Neural cell (in vitro differentiated cells): ENCODE measurements at regions not wholly inside any gene's neighbourhood (a gene's known extent, or its start where the extent isn't known, plus 50 kb on each side); places are given as distances from the start of the nearest gene placed in this dataset.

Source experiments
- H2AFZ ChIP-seq: fragments of 200-600, 300-800 bp; sonication (generic), shearing (Covaris generic); 2 replicates; pipeline ENCODE4 v1.6.0; 2014; ENCODE audit warnings: low read depth, mild to moderate bottlenecking, antibody characterized with exemption, low read length, moderate library complexity
- H3F3A ChIP-seq: fragments of 200-600 bp; shearing (Covaris generic); 2 replicates; pipeline ENCODE4 v1.6.1; 2016; ENCODE audit warnings: mild to moderate bottlenecking, moderate library complexity, mixed read lengths, antibody characterized with exemption, low read length; ENCODE audit not compliant: insufficient read depth, poor library complexity, severe bottlenecking
- H3K27ac ChIP-seq: fragments of 200-600, 300-800 bp; sonication (generic), shearing (Covaris generic); 2 replicates; pipeline ENCODE4 v1.5.1; 2014; ENCODE audit warnings: mild to moderate bottlenecking, low read length, moderate library complexity
- H3K27me3 ChIP-seq: fragments of 300-800, 200-600 bp; sonication (generic), shearing (Covaris generic); 2 replicates; pipeline ENCODE4 v1.6.0; 2014; ENCODE audit warnings: mild to moderate bottlenecking, low read depth, low read length, moderate library complexity; ENCODE audit not compliant: insufficient read depth
- H3K36me3 ChIP-seq: fragments of 300-800, 200-600 bp; sonication (generic), shearing (Covaris generic); 2 replicates; pipeline ENCODE4 v1.5.1; 2014; ENCODE audit warnings: mild to moderate bottlenecking, antibody characterized with exemption, low read length, moderate library complexity; ENCODE audit not compliant: insufficient read depth
- H3K4me2 ChIP-seq: fragments of 300-800, 200-600 bp; sonication (generic), shearing (Covaris generic); 2 replicates; pipeline ENCODE4 v1.6.0; 2014; ENCODE audit warnings: mild to moderate bottlenecking, low read length
- H3K4me3 ChIP-seq: fragments of 300-800, 200-600 bp; sonication (generic), shearing (Covaris generic); 2 replicates; pipeline ENCODE4 v1.5.1; 2014; ENCODE audit warnings: mild to moderate bottlenecking, low read length, moderate library complexity
- H3K79me2 ChIP-seq: fragments of 200-600 bp; shearing (Covaris generic); replicated peaks from 2 replicates; pipeline ENCODE4 v1.6.0; 2014; ENCODE audit warnings: mild to moderate bottlenecking, low read length, moderate library complexity; ENCODE audit not compliant: insufficient read depth
- H3K9ac ChIP-seq: fragments of 300-800, 200-600 bp; sonication (generic), shearing (Covaris generic); 2 replicates; pipeline ENCODE4 v1.6.1; 2016; ENCODE audit warnings: mild to moderate bottlenecking, low read length, mixed read lengths
- H3K9me2 ChIP-seq: fragments of 200-600 bp; shearing (Covaris generic); 2 replicates; pipeline ENCODE4 v1.6.1; 2016; ENCODE audit warnings: mild to moderate bottlenecking, low read length, mixed read lengths; ENCODE audit not compliant: insufficient read depth
- H3K9me3 ChIP-seq: fragments of 200-600, 300-800 bp; sonication (generic), shearing (Covaris generic); 2 replicates; pipeline ENCODE4 v1.6.1; 2016; ENCODE audit warnings: mild to moderate bottlenecking, mixed run types, low read length, moderate library complexity, mixed read lengths
- H4K20me1 ChIP-seq: fragments of 200-600 bp; shearing (Covaris generic); 2 replicates; pipeline ENCODE4 v1.6.1; 2016; ENCODE audit warnings: mild to moderate bottlenecking, mixed run types; ENCODE audit not compliant: insufficient read depth
- CTCF ChIP-seq: fragments of 450-650 bp; IDR thresholded peaks from 2 replicates; pipeline ENCODE4 v1.5.1; 2014; ENCODE audit warnings: antibody characterized with exemption, mild to moderate bottlenecking, moderate library complexity; ENCODE audit not compliant: poor library complexity, severe bottlenecking
- EP300 ChIP-seq: fragments of 450-650 bp; conservative IDR thresholded peaks from 2 replicates; pipeline ENCODE4 v1.6.1; 2014; ENCODE audit warnings: antibody characterized with exemption, mild to moderate bottlenecking, moderate library complexity; ENCODE audit not compliant: poor library complexity, severe bottlenecking
- EZH2 ChIP-seq: fragments of 200-600, 300-800 bp; shearing (Covaris generic), sonication (generic); IDR thresholded peaks from 2 replicates; pipeline ENCODE4 v1.6.1; 2014; ENCODE audit warnings: antibody characterized with exemption, low read length, borderline replicate concordance, mild to moderate bottlenecking; ENCODE audit not compliant: insufficient read depth, poor library complexity, severe bottlenecking
- MXI1 ChIP-seq: fragments of 450-650 bp; conservative IDR thresholded peaks from 2 replicates; pipeline ENCODE4 v1.6.1; 2014; ENCODE audit warnings: antibody characterized with exemption, mild to moderate bottlenecking; ENCODE audit not compliant: poor library complexity, severe bottlenecking
- POLR2AphosphoS5 ChIP-seq: IDR thresholded peaks from 2 replicates; pipeline ENCODE4 v1.6.1; 2012
- RAD21 ChIP-seq: fragments of 450-650 bp; conservative IDR thresholded peaks from 2 replicates; pipeline ENCODE4 v1.6.1; 2014; ENCODE audit warnings: antibody characterized with exemption, mild to moderate bottlenecking, moderate library complexity
- SMC3 ChIP-seq: fragments of 450-650 bp; conservative IDR thresholded peaks from 2 replicates; pipeline ENCODE4 v1.6.1; 2014; ENCODE audit warnings: antibody characterized with exemption, mild to moderate bottlenecking, moderate library complexity; ENCODE audit not compliant: poor library complexity
- TAF1 ChIP-seq: IDR thresholded peaks from 2 replicates; pipeline ENCODE4 v1.6.1; 2012; ENCODE audit warnings: low read depth
- TF ChIP-seq, protein P1 (sequence below): IDR thresholded peaks from 2 replicates; pipeline ENCODE4 v1.6.1; 2012; ENCODE audit warnings: borderline replicate concordance

GRCh38 chr12:30395190-30395589 lies 300.5 kb downstream of the IPO8 start:
- no peak overlapping the region for H3K27ac ChIP-seq
- no peaks in the 10 kb centered on the region for H3F3A ChIP-seq
- no peaks in the 10 kb centered on the region for H3K27me3 ChIP-seq
- H3K4me3 ChIP-seq = no peak overlapping the region
- no peaks in the 10 kb centered on the region for H3K36me3 ChIP-seq
- no peak overlapping the region for H2AFZ ChIP-seq
- no peaks in the 10 kb centered on the region for H3K9me2 ChIP-seq
- TF ChIP-seq POLR2AphosphoS5 (no peak), EZH2 (no peak), CTCF (no peak), RAD21 (no peak), EP300 (no peak), TAF1 (no peak), SMC3 (no peak), MXI1 (no peak)
- TF ChIP-seq, protein P1, sequence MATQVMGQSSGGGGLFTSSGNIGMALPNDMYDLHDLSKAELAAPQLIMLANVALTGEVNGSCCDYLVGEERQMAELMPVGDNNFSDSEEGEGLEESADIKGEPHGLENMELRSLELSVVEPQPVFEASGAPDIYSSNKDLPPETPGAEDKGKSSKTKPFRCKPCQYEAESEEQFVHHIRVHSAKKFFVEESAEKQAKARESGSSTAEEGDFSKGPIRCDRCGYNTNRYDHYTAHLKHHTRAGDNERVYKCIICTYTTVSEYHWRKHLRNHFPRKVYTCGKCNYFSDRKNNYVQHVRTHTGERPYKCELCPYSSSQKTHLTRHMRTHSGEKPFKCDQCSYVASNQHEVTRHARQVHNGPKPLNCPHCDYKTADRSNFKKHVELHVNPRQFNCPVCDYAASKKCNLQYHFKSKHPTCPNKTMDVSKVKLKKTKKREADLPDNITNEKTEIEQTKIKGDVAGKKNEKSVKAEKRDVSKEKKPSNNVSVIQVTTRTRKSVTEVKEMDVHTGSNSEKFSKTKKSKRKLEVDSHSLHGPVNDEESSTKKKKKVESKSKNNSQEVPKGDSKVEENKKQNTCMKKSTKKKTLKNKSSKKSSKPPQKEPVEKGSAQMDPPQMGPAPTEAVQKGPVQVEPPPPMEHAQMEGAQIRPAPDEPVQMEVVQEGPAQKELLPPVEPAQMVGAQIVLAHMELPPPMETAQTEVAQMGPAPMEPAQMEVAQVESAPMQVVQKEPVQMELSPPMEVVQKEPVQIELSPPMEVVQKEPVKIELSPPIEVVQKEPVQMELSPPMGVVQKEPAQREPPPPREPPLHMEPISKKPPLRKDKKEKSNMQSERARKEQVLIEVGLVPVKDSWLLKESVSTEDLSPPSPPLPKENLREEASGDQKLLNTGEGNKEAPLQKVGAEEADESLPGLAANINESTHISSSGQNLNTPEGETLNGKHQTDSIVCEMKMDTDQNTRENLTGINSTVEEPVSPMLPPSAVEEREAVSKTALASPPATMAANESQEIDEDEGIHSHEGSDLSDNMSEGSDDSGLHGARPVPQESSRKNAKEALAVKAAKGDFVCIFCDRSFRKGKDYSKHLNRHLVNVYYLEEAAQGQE = no peak
- no peaks in the 10 kb centered on the region for H3K9me3 ChIP-seq
- H3K9ac ChIP-seq = no peak overlapping the region
- H3K4me2 ChIP-seq = no peak overlapping the region
- H4K20me1 ChIP-seq = no peaks in the 10 kb centered on the region
- no peaks in the 10 kb centered on the region for H3K79me2 ChIP-seq

DNA sequence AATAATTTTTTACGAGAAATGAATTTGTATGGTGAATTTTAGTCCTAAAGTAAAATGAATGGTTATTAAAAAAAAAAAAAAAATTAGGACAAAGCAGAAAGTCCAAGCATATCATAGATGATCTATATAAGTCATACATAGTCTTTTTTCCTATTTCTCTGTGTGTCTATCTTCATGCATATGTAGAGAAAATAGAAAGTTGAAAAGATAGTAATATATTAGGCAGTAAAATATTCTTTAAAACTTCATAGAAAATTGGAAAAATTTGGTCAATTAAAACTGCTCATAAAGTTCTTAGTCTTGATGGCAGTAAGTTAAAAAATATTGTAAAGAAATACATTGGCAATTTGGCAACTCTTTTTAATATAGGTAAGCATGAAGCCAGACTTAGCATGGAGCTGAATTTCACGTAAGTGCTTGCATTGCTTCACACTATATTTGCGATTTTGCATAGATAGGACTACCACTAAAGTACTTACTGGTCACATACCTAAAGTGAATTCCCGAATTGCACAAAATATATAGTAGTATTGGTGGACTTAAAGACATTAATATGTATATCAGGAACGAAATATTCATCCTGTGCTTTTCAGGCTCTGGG lies 303.8 kb downstream of the IPO8 start:
- H3K9me3 ChIP-seq = no peaks in the 10 kb centered on the region

More for the DNA sequence above, 303.8 kb downstream of the IPO8 start:
- H3K4me3 ChIP-seq = no peak overlapping the region
- H3F3A ChIP-seq = no peaks in the 10 kb centered on the region
- no peak overlapping the region for H2AFZ ChIP-seq
- H3K79me2 ChIP-seq = no peaks in the 10 kb centered on the region
- H3K36me3 ChIP-seq = no peaks in the 10 kb centered on the region
- H3K4me2 ChIP-seq = no peak overlapping the region
- H3K9me2 ChIP-seq = no peaks in the 10 kb centered on the region
- H4K20me1 ChIP-seq = no peaks in the 10 kb centered on the region
- TF ChIP-seq, protein P1 = no peak
- TF ChIP-seq EZH2 = no peak
- TF ChIP-seq MXI1 = no peak
- no peak for TF ChIP-seq RAD21
- no peak for TF ChIP-seq EP300
- TF ChIP-seq TAF1 = no peak
- TF ChIP-seq POLR2AphosphoS5 = no peak
- no peak for TF ChIP-seq SMC3
- no peak for TF ChIP-seq CTCF
- H3K9ac ChIP-seq = no peak overlapping the region
- H3K27me3 ChIP-seq = no peaks in the 10 kb centered on the region
- no peak overlapping the region for H3K27ac ChIP-seq
